ENCODE measurements at regions not wholly inside any gene's neighbourhood (a gene's known extent, or its start where the extent isn't known, plus 50 kb on each side); places are given as distances from the start of the nearest gene placed in this dataset.

GRCh38 chr2:160970052-160970965 lies 189.9 kb upstream of the TANK start:
- Histone ChIP-seq H4K20me1 (ENCODE audit: insufficient read depth, low read length, poor library complexity, severe bottlenecking) (no peaks in the 10 kb centered on the region), H3F3A (ENCODE audit: low read depth) (no peaks in the 10 kb centered on the region), H3K79me2 (ENCODE audit: insufficient read depth, low read length) (no peaks in the 10 kb centered on the region), H3K27me3 (ENCODE audit: insufficient read depth, low read length, poor library complexity, severe bottlenecking) (no peaks in the 10 kb centered on the region), H3K4me3 (ENCODE audit: low read length, poor library complexity, severe bottlenecking) (no peak overlapping the region), H2AFZ (ENCODE audit: low read length) (no peak overlapping the region; the same call in 1 of the 2 replicates), H3K9me2 (replicated peaks; ENCODE audit: low read depth, low read length) (no peaks in the 10 kb centered on the region), H3K36me3 (ENCODE audit: insufficient read depth, low read length) (no peaks in the 10 kb centered on the region), H3K4me1 (ENCODE audit: insufficient read depth, low read length, poor library complexity, severe bottlenecking) (no peaks in the 10 kb centered on the region), H3K4me2 (ENCODE audit: low read depth, low read length, poor library complexity, severe bottlenecking) (no peak overlapping the region), H3K9me3 (ENCODE audit: insufficient read depth, low read depth, low read length) (no peaks in the 10 kb centered on the region), H3K9ac (ENCODE audit: low read depth, low read length, poor library complexity, severe bottlenecking) (no peak overlapping the region)
- TF ChIP-seq EZH2phosphoT487 (IDR thresholded peaks at IDR 0.05; ENCODE audit: borderline replicate concordance) (no peak), CTCF (conservative IDR thresholded peaks at IDR 0.05; ENCODE audit: low read length) (peak; percentile 88)

- Histone ChIP-seq H3K9me2 (replicated peaks; ENCODE audit: low read depth, low read length) (no peaks in the 10 kb centered on the region), H3K27me3 (ENCODE audit: insufficient read depth, low read length, poor library complexity, severe bottlenecking) (no peaks in the 10 kb centered on the region), H2AFZ (ENCODE audit: low read length) (peak overlapping the region; percentile 38; the same call in 1 of the 2 replicates), H3K79me2 (ENCODE audit: insufficient read depth, low read length) (no peaks in the 10 kb centered on the region), H4K20me1 (ENCODE audit: insufficient read depth, low read length, poor library complexity, severe bottlenecking) (no peaks in the 10 kb centered on the region), H3F3A (ENCODE audit: low read depth) (no peaks in the 10 kb centered on the region), H3K9ac (ENCODE audit: low read depth, low read length, poor library complexity, severe bottlenecking) (no peak overlapping the region), H3K36me3 (ENCODE audit: insufficient read depth, low read length) (no peaks in the 10 kb centered on the region), H3K4me2 (ENCODE audit: low read depth, low read length, poor library complexity, severe bottlenecking) (no peak overlapping the region), H3K4me1 (ENCODE audit: insufficient read depth, low read length, poor library complexity, severe bottlenecking) (no peaks in the 10 kb centered on the region), H3K4me3 (ENCODE audit: low read length, poor library complexity, severe bottlenecking) (no peak overlapping the region), H3K9me3 (ENCODE audit: insufficient read depth, low read depth, low read length) (peaks cover 7% of the 10 kb centered on the region)
- TF ChIP-seq CTCF (conservative IDR thresholded peaks at IDR 0.05; ENCODE audit: low read length): no peak
- no peak for TF ChIP-seq EZH2phosphoT487 (IDR thresholded peaks at IDR 0.05; ENCODE audit: borderline replicate concordance)
These were observed 186.2 kb upstream of the TANK start for GRCh38 chr2:160973991-160974390.

GRCh38 chr2:160974803-160975202 lies 185.4 kb upstream of the TANK start:
- H3K9ac ChIP-seq (ENCODE audit: low read depth, low read length, poor library complexity, severe bottlenecking): no peak overlapping the region
- H3K9me2 ChIP-seq (replicated peaks; ENCODE audit: low read depth, low read length): no peaks in the 10 kb centered on the region
- H3K27me3 ChIP-seq (ENCODE audit: insufficient read depth, low read length, poor library complexity, severe bottlenecking): no peaks in the 10 kb centered on the region
- H3K4me1 ChIP-seq (ENCODE audit: insufficient read depth, low read length, poor library complexity, severe bottlenecking): no peaks in the 10 kb centered on the region
- TF ChIP-seq CTCF (conservative IDR thresholded peaks at IDR 0.05; ENCODE audit: low read length) (no peak), EZH2phosphoT487 (IDR thresholded peaks at IDR 0.05; ENCODE audit: borderline replicate concordance) (no peak)
- H3K79me2 ChIP-seq (ENCODE audit: insufficient read depth, low read length): no peaks in the 10 kb centered on the region
- H3K4me2 ChIP-seq (ENCODE audit: low read depth, low read length, poor library complexity, severe bottlenecking): no peak overlapping the region
- H3K36me3 ChIP-seq (ENCODE audit: insufficient read depth, low read length): no peaks in the 10 kb centered on the region
- H3F3A ChIP-seq (ENCODE audit: low read depth): no peaks in the 10 kb centered on the region
- peaks cover 10% of the 10 kb centered on the region for H3K9me3 ChIP-seq (ENCODE audit: insufficient read depth, low read depth, low read length)
- H2AFZ ChIP-seq (ENCODE audit: low read length): no peak overlapping the region
- H4K20me1 ChIP-seq (ENCODE audit: insufficient read depth, low read length, poor library complexity, severe bottlenecking): no peaks in the 10 kb centered on the region
- H3K4me3 ChIP-seq (ENCODE audit: low read length, poor library complexity, severe bottlenecking): no peak overlapping the region

Measured in Loucy (cell line).